ENCODE measurements at regions not wholly inside any gene's neighbourhood (a gene's known extent, or its start where the extent isn't known, plus 50 kb on each side); places are given as distances from the start of the nearest gene placed in this dataset.

DNA sequence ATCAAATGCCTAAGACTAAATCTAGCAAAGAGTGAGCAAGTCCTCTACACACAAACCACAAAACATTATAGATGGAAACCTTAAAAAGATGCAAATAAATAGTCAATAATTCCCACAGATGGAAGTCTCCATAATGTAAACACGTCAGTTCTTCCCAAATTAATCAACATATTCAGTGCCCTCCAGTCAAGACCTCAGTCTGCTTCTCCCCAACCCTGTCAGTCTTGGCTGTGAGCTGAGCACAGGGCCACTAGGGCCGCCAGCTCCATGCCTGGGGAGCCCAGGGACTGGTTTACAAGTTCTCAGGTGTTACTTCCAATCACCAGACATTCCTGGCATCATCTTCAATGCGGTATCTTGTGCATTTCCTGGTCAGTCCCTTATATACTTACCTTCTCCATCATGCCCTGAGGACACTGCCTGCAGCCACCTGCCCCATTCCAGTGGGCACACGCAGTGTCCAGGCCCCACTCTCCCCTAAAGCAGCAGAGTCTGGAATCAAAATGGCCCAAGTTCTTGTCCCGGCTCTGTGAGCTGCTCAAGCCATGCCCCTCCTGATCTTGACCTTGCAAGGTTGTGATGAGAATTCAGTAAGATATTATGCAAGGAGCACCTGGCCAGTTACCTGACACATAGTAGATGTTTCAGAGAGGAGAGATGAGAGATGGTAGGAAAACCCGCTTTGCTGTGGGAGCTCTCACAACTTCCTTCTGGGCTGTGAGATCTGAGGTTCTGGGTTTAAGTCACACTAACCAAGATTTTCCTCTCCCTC is 207.9 kb upstream of the RAB6C start:
- no peak for DNase-seq

GRCh38 chr2:129772190-129772579 is 207.3 kb upstream of the RAB6C start:
- DNase-seq = no peak

- no peak for DNase-seq
These were observed 203.4 kb upstream of the RAB6C start for GRCh38 chr2:129775952-129776653.

DNA sequence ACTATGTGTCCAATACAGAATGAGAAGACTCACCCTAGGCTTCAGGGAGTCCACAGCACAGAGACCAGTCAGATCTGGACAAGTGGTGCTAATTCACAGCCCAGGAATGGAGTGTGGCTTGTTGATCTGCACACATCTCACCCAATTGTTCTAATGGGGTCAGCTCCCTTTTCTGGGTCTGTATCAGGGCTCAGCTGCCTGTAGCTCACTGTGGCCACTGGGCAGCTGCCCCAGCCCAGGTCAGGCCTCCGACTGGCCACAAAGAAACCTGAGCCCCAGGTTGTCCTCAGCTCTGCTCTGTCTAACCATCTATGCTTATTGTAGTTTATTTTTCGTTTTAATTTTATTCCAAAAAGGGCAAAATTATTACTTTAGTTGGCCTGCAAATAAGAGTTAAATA is 202.3 kb upstream of the RAB6C start:
- DNase-seq = no peak

DNA sequence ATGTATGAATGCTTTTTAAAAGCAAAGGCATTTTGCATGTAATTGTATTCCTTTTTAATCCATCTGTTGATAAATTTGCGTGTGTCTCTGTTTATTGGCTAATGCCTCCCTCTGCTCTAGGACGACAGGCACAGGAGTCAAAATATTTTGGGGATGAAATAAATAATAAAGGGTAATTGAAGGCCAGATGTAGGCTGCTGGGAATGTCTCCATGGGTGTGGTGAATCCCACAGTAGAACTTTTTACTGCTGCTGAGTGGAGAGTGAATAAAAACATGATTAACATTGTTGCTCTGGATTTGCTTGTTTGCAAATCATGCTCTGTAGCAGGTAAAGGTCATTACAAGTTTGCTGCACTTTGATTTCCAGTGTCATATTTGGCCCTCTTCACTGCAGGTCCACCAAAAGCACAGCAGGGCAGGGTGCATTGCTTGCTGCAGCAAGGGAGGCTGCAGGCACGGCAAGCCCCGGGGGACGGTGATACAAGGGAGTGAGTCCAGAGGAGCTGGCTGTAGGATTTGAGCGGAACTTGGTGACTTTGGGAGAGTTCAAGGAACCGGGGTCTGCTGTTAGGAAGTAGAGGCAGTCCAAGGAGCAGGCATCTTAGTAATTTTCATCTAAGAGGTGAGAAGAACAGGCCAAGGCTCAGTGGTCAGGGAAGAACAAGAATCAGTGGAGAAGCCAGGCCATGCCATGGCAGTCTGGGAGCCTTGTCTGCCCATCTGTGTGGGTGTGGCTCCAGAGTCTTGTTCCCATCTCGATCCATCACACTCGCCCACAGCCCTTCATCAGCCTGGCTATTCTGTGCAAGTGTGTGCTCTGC is 201.5 kb upstream of the RAB6C start:
- DNase-seq = no peak

GRCh38 chr2:129778584-129778877 is 200.9 kb upstream of the RAB6C start:
- DNase-seq = no peak

DNA sequence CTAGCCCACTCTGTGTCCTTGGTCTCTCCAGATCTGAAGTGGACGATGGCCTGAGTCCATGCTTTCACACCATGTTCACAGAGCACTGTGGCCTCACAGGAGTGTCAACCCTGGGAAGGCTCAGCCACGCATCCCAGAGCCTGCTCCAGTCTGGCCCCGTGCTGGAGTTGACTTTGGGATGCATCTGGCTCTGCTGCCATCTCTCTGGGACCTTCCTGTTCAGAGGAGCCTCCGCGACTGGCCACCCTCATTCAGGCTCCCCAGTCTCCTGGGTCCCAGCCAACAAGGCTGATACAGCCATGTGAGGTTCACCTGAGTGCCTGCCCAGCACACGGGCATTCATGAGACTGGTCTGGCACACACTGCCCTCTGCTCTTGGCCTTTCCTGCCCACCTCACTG is 199.7 kb upstream of the RAB6C start:
- no peak for DNase-seq

DNA sequence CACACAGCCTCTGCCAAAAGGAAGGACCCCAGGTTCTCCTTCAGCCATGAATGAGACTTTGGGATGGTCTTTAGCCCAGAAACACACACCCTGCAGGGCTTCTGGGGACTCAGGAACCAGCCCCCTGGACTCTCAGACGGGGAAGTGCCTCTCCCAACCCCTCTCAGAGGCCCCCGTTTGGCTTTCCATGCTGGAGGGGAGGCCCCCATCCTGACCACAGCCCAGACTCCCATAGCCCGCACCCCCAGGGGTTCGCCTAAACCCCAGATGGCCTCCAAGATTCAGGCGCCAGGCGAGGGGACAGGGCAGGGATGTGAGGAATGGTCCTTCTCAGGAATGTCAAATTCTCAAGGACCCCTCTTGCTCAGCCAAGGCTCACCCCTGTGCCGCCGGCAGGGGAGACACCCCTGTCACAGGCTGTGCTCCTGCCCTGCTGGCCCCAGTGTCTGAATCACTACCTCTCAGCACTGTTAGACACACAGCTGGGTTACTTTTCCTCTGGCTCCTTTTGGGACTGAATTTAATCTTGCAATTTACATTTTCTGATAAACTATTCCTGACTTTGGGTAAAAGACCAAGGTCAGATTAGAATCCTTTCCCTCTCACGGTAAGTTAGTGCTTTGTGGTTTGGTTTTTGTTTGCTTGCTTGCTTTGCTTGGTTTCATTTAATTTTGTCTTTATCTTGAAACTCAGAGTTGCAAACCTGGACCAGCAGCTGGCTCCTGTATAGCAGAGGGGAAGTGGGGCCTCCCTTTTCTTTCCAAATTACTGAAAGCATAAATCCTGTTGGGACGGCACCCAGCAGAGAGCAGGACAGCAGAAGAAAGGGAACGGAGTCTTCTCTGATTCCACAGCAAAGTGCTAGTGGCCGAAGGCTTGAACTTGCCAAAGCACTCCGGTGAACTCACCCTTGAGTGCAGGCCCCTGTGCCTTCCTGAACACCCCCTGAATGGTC is 198.9 kb upstream of the RAB6C start:
- DNase-seq = no peak

DNA sequence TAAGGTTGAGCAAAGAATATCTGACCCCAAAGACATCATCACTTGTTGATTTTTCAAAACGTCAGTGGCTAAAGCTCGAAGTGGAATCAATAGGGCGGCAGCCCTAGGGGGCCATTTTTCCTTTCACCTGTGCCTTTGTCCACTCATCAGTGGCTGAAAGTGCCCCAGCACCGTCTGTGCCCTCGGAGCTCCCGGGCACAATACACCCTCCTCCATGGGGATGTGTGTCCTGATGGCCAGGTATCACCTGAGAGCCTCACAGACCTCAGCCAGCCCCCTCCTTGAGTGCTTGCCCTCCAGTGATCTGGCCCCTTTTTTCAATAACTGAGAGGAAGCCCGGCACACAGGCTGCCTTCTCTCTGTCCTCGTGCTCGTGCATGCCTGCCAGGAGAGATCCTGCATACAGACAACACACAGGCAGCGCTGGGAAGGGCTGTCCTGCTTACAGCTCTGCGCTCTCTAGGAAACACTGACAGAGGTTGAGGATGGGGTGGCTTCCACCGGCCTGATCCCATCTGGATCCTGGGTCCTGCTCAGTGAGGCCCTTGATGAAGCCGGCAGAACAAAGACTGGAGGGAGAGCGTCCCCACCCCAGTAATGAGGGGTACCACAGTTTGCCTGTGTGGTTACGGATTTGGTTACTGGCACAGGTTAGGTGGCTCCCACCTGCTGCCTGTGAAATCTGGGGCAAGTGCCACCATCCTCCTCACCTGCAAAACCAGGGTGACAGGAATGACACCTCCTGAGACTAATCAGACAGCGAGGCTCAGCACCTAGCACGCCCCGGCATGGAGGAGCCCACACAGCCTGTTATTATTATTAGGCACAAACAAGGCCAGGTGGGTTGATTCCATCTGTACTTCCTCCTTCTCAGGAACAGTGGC is 197.5 kb upstream of the RAB6C start:
- DNase-seq = no peak

DNA sequence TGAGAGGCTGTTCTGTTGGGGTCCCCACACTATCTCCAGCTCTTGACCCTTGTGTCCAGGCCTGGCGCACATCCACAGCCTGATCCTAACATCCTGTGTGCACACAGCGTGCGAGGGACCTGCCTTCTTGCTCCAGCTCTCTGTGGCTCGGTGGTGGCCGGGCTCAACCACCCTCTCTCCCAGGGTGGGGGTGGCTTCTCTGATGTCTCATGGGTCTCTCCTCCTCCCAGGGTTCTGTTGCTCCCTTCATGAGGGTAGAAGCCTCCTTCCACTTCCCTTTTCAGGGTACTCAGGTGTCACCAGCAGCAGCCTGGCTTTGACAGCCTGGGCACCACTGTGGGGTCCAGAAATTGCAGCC is 196.9 kb upstream of the RAB6C start:
- no peak for DNase-seq

GRCh38 chr2:129784486-129784885 is 195.0 kb upstream of the RAB6C start:
- DNase-seq = no peak

GRCh38 chr2:129791712-129792111 is 187.8 kb upstream of the RAB6C start:
- DNase-seq = no peak

GRCh38 chr2:129793431-129793902 is 186.0 kb upstream of the RAB6C start:
- no peak for DNase-seq

DNA sequence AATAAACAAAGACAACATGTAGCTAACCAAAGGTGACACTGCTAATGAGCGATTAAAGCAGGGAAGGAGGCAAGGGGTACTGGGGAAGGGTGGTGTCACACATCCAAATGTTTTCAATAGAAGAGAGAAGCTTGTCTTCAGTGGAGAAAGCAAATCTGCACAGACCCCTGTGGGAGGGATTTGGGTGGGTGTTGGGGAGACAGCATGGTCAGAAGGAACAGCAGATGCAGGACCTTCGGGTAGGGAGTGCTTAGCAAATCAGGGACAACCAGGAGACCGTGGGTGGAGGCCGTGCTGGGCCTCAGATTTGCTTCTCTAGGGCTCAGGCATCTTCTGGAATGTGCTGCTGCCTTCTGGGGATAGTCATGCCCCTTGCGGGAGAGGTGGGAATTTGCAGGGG is 185.3 kb upstream of the RAB6C start:
- DNase-seq = no peak

- no peak for DNase-seq
These were observed 184.9 kb upstream of the RAB6C start for GRCh38 chr2:129794540-129794939.

DNA sequence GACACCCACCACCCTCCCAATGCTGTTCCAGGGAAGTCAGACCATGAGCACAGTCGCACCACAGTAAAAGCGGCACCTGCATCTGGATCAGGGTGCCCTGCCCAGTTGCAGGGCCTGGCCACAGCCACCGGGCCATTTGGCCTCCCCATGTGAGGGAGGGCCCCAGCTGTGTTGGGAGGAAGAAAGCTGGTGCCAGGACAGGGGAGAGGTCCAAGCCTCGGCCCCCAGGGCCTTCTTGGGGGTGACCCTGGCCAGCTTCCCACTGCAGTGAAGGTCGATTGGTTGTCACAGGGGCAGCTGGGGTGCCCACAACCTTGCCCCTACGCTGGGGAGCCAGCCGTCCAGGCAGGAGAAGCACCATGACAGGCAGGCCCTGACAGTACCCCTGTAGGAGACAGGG is 183.2 kb upstream of the RAB6C start:
- no peak for DNase-seq

- no peak for DNase-seq
These were observed 182.5 kb upstream of the RAB6C start for GRCh38 chr2:129796801-129797488.

DNA sequence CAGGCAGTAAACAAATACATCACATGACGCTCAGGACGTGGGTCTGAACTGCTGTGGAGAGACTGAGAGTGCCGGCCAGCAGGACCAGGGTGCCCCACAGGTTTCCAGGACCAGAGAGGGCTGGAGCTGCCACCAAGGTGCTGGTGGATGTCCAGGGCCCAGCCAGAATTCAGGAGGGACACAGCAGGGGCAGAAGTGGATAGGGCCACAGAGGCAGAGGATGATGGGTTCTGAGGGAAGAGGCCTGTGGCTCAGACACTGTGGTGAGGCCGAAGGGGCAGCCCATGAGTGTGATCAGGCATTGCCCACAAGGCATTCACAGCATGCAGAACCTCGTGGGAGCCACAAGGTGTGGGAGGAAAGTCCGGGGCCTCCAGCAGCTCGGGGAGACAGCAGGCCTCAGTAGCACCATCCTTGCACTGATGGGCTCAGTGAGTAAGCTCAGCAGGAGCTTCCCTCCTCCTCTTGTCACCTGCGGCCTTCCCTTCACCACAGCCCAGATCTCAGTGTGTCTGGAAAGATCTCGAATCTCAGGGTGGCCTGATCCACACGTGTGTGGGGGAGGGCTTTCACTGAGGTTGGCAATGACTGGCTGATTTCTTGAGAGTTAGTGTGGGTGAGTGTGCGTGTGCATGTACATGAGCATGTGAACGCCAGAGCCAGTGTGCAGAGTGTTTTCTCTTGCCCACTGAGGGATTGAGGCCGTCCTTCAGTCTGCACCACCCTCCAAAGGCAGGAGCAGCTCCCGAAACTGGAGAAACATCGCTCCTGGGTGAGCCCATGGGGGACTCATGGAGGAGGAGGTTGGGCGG is 181.8 kb upstream of the RAB6C start:
- no peak for DNase-seq

DNA sequence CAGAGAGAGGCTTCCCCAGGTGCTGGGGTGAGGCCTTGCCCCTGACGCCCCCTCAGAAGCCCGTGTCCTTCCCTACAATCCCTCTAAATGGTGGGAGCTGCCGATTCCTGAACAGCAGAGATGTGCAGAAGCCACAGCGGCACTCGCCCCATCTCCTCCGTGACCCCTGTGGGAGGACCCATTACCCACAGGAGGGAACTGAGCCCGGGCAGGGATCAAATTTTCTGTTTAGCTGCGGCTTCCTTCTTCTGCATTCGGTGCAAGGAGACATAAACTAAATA is 181.2 kb upstream of the RAB6C start:
- no peak for DNase-seq

GRCh38 chr2:129798626-129799025 is 180.8 kb upstream of the RAB6C start:
- DNase-seq = no peak

All from SIG-M5 (cell line).